Coronary artery (tissue), 2 donors: ENCODE measurements at regions not wholly inside any gene's neighbourhood (a gene's known extent, or its start where the extent isn't known, plus 50 kb on each side); places are given as distances from the start of the nearest gene placed in this dataset.

Experiments used
- DNase-seq: peaks from one replicate; pipeline ENCODE4 v3.0.0-alpha.2; 2017; ENCODE audit warnings: low spot score
- H3K27ac ChIP-seq, 2 donors: fragments of 200-600 bp; sonication (generic); one replicate each; pipeline ENCODE4 v1.5.1; 2016 to 2019
- H3K4me3 ChIP-seq: fragments of 200-600 bp; sonication (generic); 2 replicates; pipeline ENCODE4 v1.5.1; 2016; ENCODE audit warnings: mild to moderate bottlenecking, moderate library complexity
- CTCF ChIP-seq: fragments of 200-600 bp; sonication (generic); IDR thresholded peaks from one replicate; pipeline ENCODE4 v1.5.1; 2019; ENCODE audit warnings: antibody characterized with exemption

GRCh38 chr22:22358686-22359085, 114.1 kb downstream of the VPREB1 start:
- H3K27ac ChIP-seq = no peak overlapping the region
- no peak for TF ChIP-seq CTCF
- no peak for DNase-seq
- H3K4me3 ChIP-seq = no peak overlapping the region

GRCh38 chr22:22359465-22359864, 114.9 kb downstream of the VPREB1 start:
- TF ChIP-seq CTCF = no peak
- no peak for DNase-seq
- Histone ChIP-seq H3K4me3 (no peak overlapping the region), H3K27ac (no peak overlapping the region)

GRCh38 chr22:22360014-22360413, 115.4 kb downstream of the VPREB1 start:
- Histone ChIP-seq H3K4me3 (no peak overlapping the region), H3K27ac (no peak overlapping the region)
- DNase-seq = no peak
- TF ChIP-seq CTCF = no peak

GRCh38 chr22:22362311-22362710, 117.7 kb downstream of the VPREB1 start:
- no peak for DNase-seq
- Histone ChIP-seq H3K27ac (no peak overlapping the region), H3K4me3 (no peak overlapping the region)
- TF ChIP-seq CTCF = no peak

GRCh38 chr22:22362936-22363335, 118.3 kb downstream of the VPREB1 start:
- no peak overlapping the region for H3K27ac ChIP-seq
- no peak overlapping the region for H3K4me3 ChIP-seq
- no peak for TF ChIP-seq CTCF

GRCh38 chr22:22364207-22364606, 119.6 kb downstream of the VPREB1 start:
- TF ChIP-seq CTCF = no peak
- no peak for DNase-seq
- Histone ChIP-seq H3K4me3 (no peak overlapping the region), H3K27ac (no peak overlapping the region)

More at GRCh38 chr22:22362936-22363335, 118.3 kb downstream of the VPREB1 start:
- DNase-seq = no peak

- DNase-seq = no peak
- Histone ChIP-seq H3K27ac (no peak overlapping the region), H3K4me3 (no peak overlapping the region)
- no peak for TF ChIP-seq CTCF
Observed at GRCh38 chr22:22366537-22366936, 122.0 kb downstream of the VPREB1 start.
